GM10248 (cell line): ENCODE measurements at regions not wholly inside any gene's neighbourhood (a gene's known extent, or its start where the extent isn't known, plus 50 kb on each side); places are given as distances from the start of the nearest gene placed in this dataset.

Experiments
- CTCF ChIA-PET: fragments of 300-600 bp; sonication (Branson Sonifier 250); formaldehyde crosslinking; extraction: SDS; loops from one replicate; lab custom pipeline; 2021; ENCODE audit warnings: antibody characterized with exemption; lab: Yijun Ruan, JAX
- POLR2A ChIA-PET: fragments of 350-650 bp; sonication (Branson Sonifier 250); formaldehyde crosslinking; extraction: SDS; loops from one replicate; lab custom pipeline; 2020; ENCODE audit warnings: antibody characterized with exemption; lab: Yijun Ruan, JAX
- DNase-seq: peaks from one replicate; pipeline ENCODE4 v3.0.0; 2012; ENCODE audit errors: extremely low spot score
- TF ChIP-seq, protein P1 (sequence below): IDR thresholded peaks from 2 replicates; pipeline ENCODE4 v1.5.1; 2012; ENCODE audit warnings: mild to moderate bottlenecking, low read depth; ENCODE audit errors: extremely low read depth, missing control alignments, control extremely low read depth

DNA sequence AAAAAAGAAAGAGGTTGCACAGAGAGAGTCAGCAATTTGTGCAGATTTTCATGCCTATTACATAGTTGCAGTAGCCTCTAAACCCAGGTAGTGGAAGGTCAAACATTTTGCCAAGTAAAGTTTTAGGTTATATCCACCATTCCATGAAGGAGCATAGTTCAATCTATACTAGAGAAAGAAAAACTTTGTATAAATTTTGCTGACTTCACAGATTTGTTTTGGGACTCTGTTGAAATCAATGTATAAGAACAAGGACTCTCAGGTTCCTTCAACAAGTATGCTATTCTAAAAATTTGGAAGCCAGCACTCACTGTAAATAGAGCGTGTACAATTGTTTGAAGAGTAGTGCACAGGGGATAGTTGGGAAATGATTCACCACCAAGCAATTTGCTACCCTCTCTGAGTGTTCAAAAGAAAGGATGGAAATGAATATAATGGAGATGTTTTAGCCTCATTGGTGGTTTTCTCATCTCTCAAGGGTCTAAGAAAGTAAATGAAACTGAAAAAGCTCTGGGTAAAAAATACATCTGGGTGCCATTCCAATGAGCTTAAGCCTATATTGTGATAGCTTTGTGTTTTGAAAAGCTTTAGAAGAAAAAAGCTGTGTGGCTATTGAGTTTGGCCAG is 508.4 kb upstream of the LUZP2 start:
- ChIA-PET CTCF (no interaction called here), POLR2A (no interaction called here)
- DNase-seq = no peak
- TF ChIP-seq, protein P1, sequence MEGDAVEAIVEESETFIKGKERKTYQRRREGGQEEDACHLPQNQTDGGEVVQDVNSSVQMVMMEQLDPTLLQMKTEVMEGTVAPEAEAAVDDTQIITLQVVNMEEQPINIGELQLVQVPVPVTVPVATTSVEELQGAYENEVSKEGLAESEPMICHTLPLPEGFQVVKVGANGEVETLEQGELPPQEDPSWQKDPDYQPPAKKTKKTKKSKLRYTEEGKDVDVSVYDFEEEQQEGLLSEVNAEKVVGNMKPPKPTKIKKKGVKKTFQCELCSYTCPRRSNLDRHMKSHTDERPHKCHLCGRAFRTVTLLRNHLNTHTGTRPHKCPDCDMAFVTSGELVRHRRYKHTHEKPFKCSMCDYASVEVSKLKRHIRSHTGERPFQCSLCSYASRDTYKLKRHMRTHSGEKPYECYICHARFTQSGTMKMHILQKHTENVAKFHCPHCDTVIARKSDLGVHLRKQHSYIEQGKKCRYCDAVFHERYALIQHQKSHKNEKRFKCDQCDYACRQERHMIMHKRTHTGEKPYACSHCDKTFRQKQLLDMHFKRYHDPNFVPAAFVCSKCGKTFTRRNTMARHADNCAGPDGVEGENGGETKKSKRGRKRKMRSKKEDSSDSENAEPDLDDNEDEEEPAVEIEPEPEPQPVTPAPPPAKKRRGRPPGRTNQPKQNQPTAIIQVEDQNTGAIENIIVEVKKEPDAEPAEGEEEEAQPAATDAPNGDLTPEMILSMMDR = no peak

DNA sequence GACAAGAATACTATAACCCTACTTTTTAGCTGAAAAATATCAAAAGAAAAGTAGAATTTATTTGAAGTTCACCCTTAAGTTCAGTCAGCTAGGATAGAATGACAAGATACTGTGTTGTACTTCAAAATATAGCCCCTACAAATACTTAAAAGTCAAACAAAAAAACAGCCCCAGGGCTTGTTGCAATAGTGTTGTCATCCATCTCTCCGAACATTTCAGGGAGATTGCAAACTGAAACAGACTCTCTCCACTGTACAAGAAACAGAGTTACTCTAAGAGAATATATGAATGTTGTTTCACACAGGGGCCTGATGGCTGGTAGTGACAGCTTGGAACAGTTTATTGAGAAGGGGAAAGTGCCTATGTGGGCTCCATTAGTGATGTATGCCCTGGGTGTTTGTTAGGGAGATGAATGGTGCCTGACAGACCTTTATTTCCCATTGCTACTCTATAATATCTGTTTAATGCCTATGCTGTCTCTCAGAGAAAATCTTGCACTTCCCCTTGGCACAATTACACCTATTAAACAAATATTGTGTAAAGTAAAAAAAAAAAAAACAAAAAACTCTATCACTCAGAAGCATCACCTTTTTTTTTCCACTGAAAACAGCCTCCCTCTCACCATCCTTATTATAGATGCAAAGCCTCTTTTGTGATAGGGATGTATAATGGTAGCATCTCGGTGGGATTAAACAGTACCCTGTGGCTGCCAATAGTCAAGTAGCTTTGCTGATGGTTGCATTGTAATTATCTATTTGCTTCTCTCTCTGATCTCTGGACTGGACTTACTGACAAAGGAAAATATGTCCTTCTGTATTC is 506.3 kb upstream of the LUZP2 start:
- no peak for DNase-seq
- CTCF ChIA-PET = no interaction called here
- TF ChIP-seq, protein P1 = no peak
- POLR2A ChIA-PET = no interaction called here

DNA sequence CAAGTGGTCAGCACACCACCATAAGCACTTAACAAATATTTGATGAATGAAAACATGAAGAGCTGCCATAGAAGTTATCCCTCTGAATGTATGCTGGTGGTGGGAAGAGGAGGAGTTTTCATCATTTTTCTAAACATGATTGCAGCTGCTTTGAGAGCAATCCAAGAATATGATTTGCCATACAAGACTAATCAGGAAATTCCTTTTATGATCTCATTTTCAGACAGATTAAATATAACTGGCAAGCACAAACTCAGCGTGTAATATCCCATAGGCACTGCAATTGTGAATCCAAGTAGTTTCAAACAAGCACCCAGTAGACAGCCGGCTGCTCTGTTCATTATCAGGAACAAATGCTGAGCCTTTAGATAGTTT is 505.7 kb upstream of the LUZP2 start:
- DNase-seq = no peak
- CTCF ChIA-PET = no interaction called here
- TF ChIP-seq, protein P1 = no peak
- POLR2A ChIA-PET = no interaction called here

DNA sequence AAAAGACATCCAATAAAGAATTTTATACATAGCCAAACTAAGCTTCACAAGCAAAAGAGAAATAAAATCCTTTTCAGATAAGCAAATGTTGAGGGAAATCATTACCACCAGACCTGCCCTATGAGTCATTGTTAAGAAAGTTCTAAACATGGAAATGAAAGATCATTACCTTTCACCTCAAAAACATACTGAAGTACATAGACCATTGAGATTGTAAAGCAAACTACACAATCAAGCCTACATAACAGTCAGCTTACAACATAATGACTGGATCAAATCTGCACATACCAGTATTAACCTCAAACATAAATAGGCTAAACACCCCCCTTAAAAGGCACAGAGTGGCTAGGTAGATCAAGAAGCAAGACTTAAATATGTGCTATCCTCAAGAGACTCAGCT is 501.0 kb upstream of the LUZP2 start:
- TF ChIP-seq, protein P1 = no peak
- ChIA-PET POLR2A (no interaction called here), CTCF (no interaction called here)
- no peak for DNase-seq

DNA sequence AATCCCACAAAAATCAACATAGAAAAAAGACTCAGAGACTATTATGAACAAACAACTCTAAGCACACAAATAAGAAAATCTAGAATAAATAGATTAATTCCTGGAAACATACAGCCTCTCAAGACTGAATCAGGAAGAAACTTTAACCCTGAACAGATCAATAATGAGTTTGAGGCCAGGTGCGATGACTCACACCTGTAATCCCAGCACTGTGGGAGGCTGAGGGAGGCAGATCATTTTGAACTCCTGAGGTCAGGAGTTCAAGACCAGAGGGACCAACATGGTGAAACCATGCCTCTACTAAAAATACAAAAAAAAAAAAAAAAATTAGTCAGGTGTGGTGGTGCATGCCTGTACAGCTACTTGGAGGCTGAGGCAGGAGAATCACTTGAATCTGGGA is 499.5 kb upstream of the LUZP2 start:
- CTCF ChIA-PET = interaction anchor here (1.0 kb wide), 1 partner anchor 40 kb away, joined by 3 read pairs; no protein-coding TSS in a partner anchor
- DNase-seq = no peak
- POLR2A ChIA-PET = no interaction called here
- TF ChIP-seq, protein P1 = no peak

DNA sequence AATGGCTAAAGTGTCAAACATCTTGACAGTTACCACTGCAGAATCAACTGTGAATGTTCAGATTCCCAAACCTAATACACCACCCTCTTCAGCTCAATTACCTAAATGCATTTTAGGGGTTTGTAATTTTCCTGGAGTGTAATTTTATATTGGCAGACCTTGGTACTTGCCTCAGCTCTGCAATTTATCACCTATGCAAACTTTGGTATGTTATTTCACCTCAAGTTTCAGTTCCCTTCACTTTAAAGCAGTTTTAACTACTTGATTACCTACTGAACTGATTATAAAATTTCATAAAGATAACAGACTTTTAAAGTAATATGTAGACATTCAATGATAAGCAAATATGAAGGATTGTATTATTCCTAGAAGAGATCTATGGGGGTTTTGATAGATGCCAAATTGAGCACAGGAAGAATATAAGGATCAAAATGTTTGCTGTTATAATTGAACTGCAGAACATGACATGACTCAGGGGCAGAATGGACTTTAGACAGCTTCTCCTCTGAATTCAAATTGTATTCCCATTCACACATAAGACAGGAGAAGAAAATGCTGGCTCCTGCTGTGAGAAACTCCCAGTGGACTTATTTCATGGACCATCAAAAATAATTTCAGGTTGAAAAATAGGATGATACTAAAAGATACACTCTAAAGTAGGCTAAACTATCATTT is 491.5 kb upstream of the LUZP2 start:
- ChIA-PET CTCF (no interaction called here), POLR2A (no interaction called here)
- TF ChIP-seq, protein P1 = no peak
- no peak for DNase-seq
